WTC11 (cell line): ENCODE measurements at regions not wholly inside any gene's neighbourhood (a gene's known extent, or its start where the extent isn't known, plus 50 kb on each side); places are given as distances from the start of the nearest gene placed in this dataset.

ENCODE experiments used
- ATAC-seq: fragments of 200-7000 bp; cut with Tn5 transposase; 2 replicates; pipeline ENCODE4 v1.10.0; 2021; ENCODE audit warnings: mild to moderate bottlenecking, moderate library complexity
- CTCF ChIA-PET: fragments of 300-600 bp; sonication (Branson Sonifier 250); formaldehyde crosslinking; loops from one replicate; lab custom pipeline; 2021; ENCODE audit warnings: antibody characterized with exemption; lab: Charles Lee
- POLR2A ChIA-PET: fragments of 350-600 bp; sonication (Branson Sonifier 250); formaldehyde crosslinking; loops from one replicate; lab custom pipeline; 2021; ENCODE audit warnings: antibody characterized with exemption; lab: Charles Lee
- DNase-seq: peaks from one replicate; pipeline ENCODE4 v3.0.0; 2021; ENCODE audit warnings: low spot score
- H3K27ac Mint-ChIP-seq: 2 replicates; pipeline ENCODE4 v1.8.0; 2021; ENCODE audit warnings: mixed read lengths
- H3K27me3 Mint-ChIP-seq: 2 replicates; pipeline ENCODE4 v1.8.0; 2021; ENCODE audit warnings: low read depth, mild to moderate bottlenecking, moderate library complexity, mixed read lengths
- H3K36me3 Mint-ChIP-seq: 2 replicates; pipeline ENCODE4 v1.8.0; 2021; ENCODE audit warnings: mixed read lengths
- H3K4me1 Mint-ChIP-seq: 2 replicates; pipeline ENCODE4 v1.8.0; 2022; ENCODE audit warnings: mixed read lengths
- H3K4me3 Mint-ChIP-seq: 2 replicates; pipeline ENCODE4 v1.8.0; 2021; ENCODE audit warnings: mild to moderate bottlenecking, moderate library complexity, mixed read lengths
- H3K9me3 Mint-ChIP-seq: 2 replicates; pipeline ENCODE4 v1.8.0; 2021; ENCODE audit warnings: mixed read lengths
- ARID4B ChIP-seq: sonication (generic); formaldehyde crosslinking; IDR thresholded peaks from 2 replicates; pipeline ENCODE4 v1.8.0; 2023; ENCODE audit warnings: missing genetic modification reagents, mild to moderate bottlenecking, borderline replicate concordance
- ATF2 ChIP-seq: sonication (generic); formaldehyde crosslinking; IDR thresholded peaks from 2 replicates; pipeline ENCODE4 v1.8.1; 2022; ENCODE audit warnings: low read depth, missing genetic modification reagents, borderline replicate concordance
- CREM ChIP-seq: sonication (generic); formaldehyde crosslinking; IDR thresholded peaks from 2 replicates; pipeline ENCODE4 v1.8.1; 2022; ENCODE audit warnings: mild to moderate bottlenecking, missing genetic modification reagents, moderate library complexity
- CTCF ChIP-seq: fragments of 200-600 bp; IDR thresholded peaks from 2 replicates; pipeline ENCODE4 v1.8.0; 2022; ENCODE audit warnings: antibody characterized with exemption
- E2F4 ChIP-seq: sonication (generic); formaldehyde crosslinking; IDR thresholded peaks from 2 replicates; pipeline ENCODE4 v1.8.1; 2022; ENCODE audit warnings: low read depth, mild to moderate bottlenecking, moderate library complexity, missing genetic modification reagents, borderline replicate concordance
- E2F5 ChIP-seq: sonication (generic); formaldehyde crosslinking; IDR thresholded peaks from 2 replicates; pipeline ENCODE4 v1.8.1; 2022; ENCODE audit warnings: mild to moderate bottlenecking, moderate library complexity, missing genetic modification reagents
- FOXJ3 ChIP-seq: sonication (generic); formaldehyde crosslinking; IDR thresholded peaks from 2 replicates; pipeline ENCODE4 v1.9.0; 2021; ENCODE audit warnings: missing genetic modification reagents, mild to moderate bottlenecking, borderline replicate concordance
- GABPB1 ChIP-seq: sonication (generic); formaldehyde crosslinking; IDR thresholded peaks from 2 replicates; pipeline ENCODE4 v1.8.1; 2023; ENCODE audit warnings: mild to moderate bottlenecking, missing genetic modification reagents
- IRF1 ChIP-seq: sonication (generic); formaldehyde crosslinking; IDR thresholded peaks from 2 replicates; pipeline ENCODE4 v1.8.0; 2023; ENCODE audit warnings: missing genetic modification reagents
- JAZF1 ChIP-seq: fragments of 250-450 bp; sonication (Bioruptor Pico); IDR thresholded peaks from 2 replicates; pipeline ENCODE4 v1.9.0; 2021; ENCODE audit warnings: moderate library complexity, mild to moderate bottlenecking, inconsistent platforms
- KAT7 ChIP-seq: sonication (generic); formaldehyde crosslinking; IDR thresholded peaks from 2 replicates; pipeline ENCODE4 v1.8.1; 2023; ENCODE audit warnings: missing genetic modification reagents, mild to moderate bottlenecking, borderline replicate concordance
- MLX ChIP-seq: sonication (generic); formaldehyde crosslinking; IDR thresholded peaks from 2 replicates; pipeline ENCODE4 v1.8.1; 2023; ENCODE audit warnings: mild to moderate bottlenecking, missing genetic modification reagents, moderate library complexity
- MYBL2 ChIP-seq: sonication (generic); formaldehyde crosslinking; IDR thresholded peaks from 2 replicates; pipeline ENCODE4 v1.8.1; 2023; ENCODE audit warnings: mild to moderate bottlenecking, moderate library complexity, missing genetic modification reagents
- NFE2L1 ChIP-seq: sonication (generic); formaldehyde crosslinking; IDR thresholded peaks from 2 replicates; pipeline ENCODE4 v1.8.1; 2023; ENCODE audit warnings: missing genetic modification reagents
- NR1H2 ChIP-seq: sonication (generic); formaldehyde crosslinking; IDR thresholded peaks from 2 replicates; pipeline ENCODE4 v1.9.0; 2021; ENCODE audit warnings: mild to moderate bottlenecking, moderate library complexity, missing genetic modification reagents
- NR2C2 ChIP-seq: sonication (generic); formaldehyde crosslinking; IDR thresholded peaks from 2 replicates; pipeline ENCODE4 v1.8.0; 2022; ENCODE audit warnings: mild to moderate bottlenecking, missing genetic modification reagents
- RELA ChIP-seq: sonication (generic); formaldehyde crosslinking; IDR thresholded peaks from 2 replicates; pipeline ENCODE4 v1.8.1; 2022; ENCODE audit warnings: missing genetic modification reagents, mild to moderate bottlenecking, borderline replicate concordance
- SP1 ChIP-seq: sonication (generic); formaldehyde crosslinking; conservative IDR thresholded peaks from 2 replicates; pipeline ENCODE4 v1.8.1; 2022; ENCODE audit warnings: missing genetic modification reagents
- ZNF219 ChIP-seq: sonication (generic); formaldehyde crosslinking; IDR thresholded peaks from 2 replicates; pipeline ENCODE4 v1.8.0; 2023; ENCODE audit warnings: missing genetic modification reagents, mild to moderate bottlenecking, borderline replicate concordance
- ZNF281 ChIP-seq: sonication (generic); formaldehyde crosslinking; IDR thresholded peaks from 2 replicates; pipeline ENCODE4 v1.8.0; 2023; ENCODE audit warnings: mild to moderate bottlenecking, missing genetic modification reagents

GRCh38 chr4:35520059-35520458, 724.3 kb downstream of the ARAP2 start:
- Mint-ChIP-seq H3K4me3 (no peak overlapping the region), H3K9me3 (peaks cover 16% of the 10 kb centered on the region), H3K27ac (no peak overlapping the region), H3K27me3 (no peaks in the 10 kb centered on the region), H3K36me3 (peaks cover 12% of the 10 kb centered on the region), H3K4me1 (peaks cover 30% of the 10 kb centered on the region)
- TF ChIP-seq E2F5 = no peak
- TF ChIP-seq ATF2 (CRISPR knock-in tag) = no peak
- no peak for TF ChIP-seq RELA (CRISPR knock-in tag)
- TF ChIP-seq NR2C2 (CRISPR knock-in tag) = no peak
- TF ChIP-seq SP1 (CRISPR knock-in tag) = no peak
- no peak for TF ChIP-seq NFE2L1 (CRISPR knock-in tag)
- TF ChIP-seq CREM = no peak
- TF ChIP-seq CTCF = no peak
- POLR2A ChIA-PET = no interaction called here
- CTCF ChIA-PET = no interaction called here
- no peak for ATAC-seq
- no peak for DNase-seq

GRCh38 chr4:35521682-35522081, 722.6 kb downstream of the ARAP2 start:
- H3K4me3 Mint-ChIP-seq = no peak overlapping the region
- ChIA-PET CTCF (no interaction called here), POLR2A (no interaction called here)
- H3K27me3 Mint-ChIP-seq = no peaks in the 10 kb centered on the region
- peaks cover 16% of the 10 kb centered on the region for H3K9me3 Mint-ChIP-seq
- TF ChIP-seq MLX = no peak
- no peak for TF ChIP-seq GABPB1 (CRISPR knock-in tag)
- no peak for TF ChIP-seq FOXJ3
- TF ChIP-seq ZNF219 (CRISPR knock-in tag) = no peak
- no peak for TF ChIP-seq ARID4B (CRISPR knock-in tag)
- no peak for TF ChIP-seq KAT7 (CRISPR knock-in tag)
- no peak for TF ChIP-seq MYBL2 (CRISPR knock-in tag)
- TF ChIP-seq E2F4 (CRISPR knock-in tag) = no peak
- TF ChIP-seq JAZF1 (CRISPR knock-in tag) = no peak
- TF ChIP-seq ZNF281 (CRISPR knock-in tag) = no peak
- TF ChIP-seq NR1H2 (CRISPR knock-in tag) = no peak
- no peak for TF ChIP-seq IRF1 (CRISPR knock-in tag)
- DNase-seq (no peak), ATAC-seq (no peak)
- no peak overlapping the region for H3K27ac Mint-ChIP-seq
- H3K36me3 Mint-ChIP-seq = peaks cover 12% of the 10 kb centered on the region
- H3K4me1 Mint-ChIP-seq = peaks cover 38% of the 10 kb centered on the region
